Prostate gland (tissue), 2 donors: ENCODE measurements at regions not wholly inside any gene's neighbourhood (a gene's known extent, or its start where the extent isn't known, plus 50 kb on each side); places are given as distances from the start of the nearest gene placed in this dataset.

Experiments
- DNase-seq: peaks from one replicate; pipeline ENCODE4 v3.0.0-alpha.2; 2019; ENCODE audit warnings: low spot score
- H3K27ac ChIP-seq, 2 donors: fragments of 200-600 bp; sonication (generic); 2 replicates each; pipeline ENCODE4 v1.5.1; 2017 to 2019
- H3K27me3 ChIP-seq: fragments of 200-600 bp; sonication (generic); replicated peaks from 2 replicates; pipeline ENCODE4 v1.5.1; 2019; ENCODE audit not compliant: insufficient read depth
- H3K36me3 ChIP-seq, 2 donors: fragments of 200-600 bp; sonication (generic); 1 replicate in 1 of 2; 2 replicates in 1 of 2; pipeline versions ENCODE4 v1.5.1 to v1.8.1; 2017 to 2019
- H3K4me1 ChIP-seq: fragments of 200-600 bp; sonication (generic); replicated peaks from 2 replicates; pipeline ENCODE4 v1.5.1; 2019
- H3K4me3 ChIP-seq, 2 donors: fragments of 200-600 bp; sonication (generic); 2 replicates each; pipeline ENCODE4 v1.5.1; 2017 to 2019
- H3K9me3 ChIP-seq: fragments of 200-600 bp; sonication (generic); 2 replicates; pipeline ENCODE4 v1.5.1; 2017
- POLR2A ChIP-seq: fragments of 450-650 bp; IDR thresholded peaks from one replicate; pipeline ENCODE4 v1.6.1; 2016; ENCODE audit warnings: antibody characterized with exemption, mild to moderate bottlenecking
- POLR2AphosphoS5 ChIP-seq: sonication (generic); formaldehyde crosslinking; IDR thresholded peaks from one replicate; pipeline ENCODE4 v1.6.1; 2017; ENCODE audit warnings: antibody characterized with exemption
- WGBS: methylation state at CpG from one replicate; pipeline ENCODE4 v1.1.5; 2018; 5-methylcytosine and 5-hydroxymethylcytosine counted together
- intact Hi-C: fragments of 100-400 bp; cut with DNase I; formaldehyde crosslinking; loops from one replicate; pipeline ENCODE4 v1.14.2; 2022
- TF ChIP-seq, protein P1 (sequence below), 4 experiments: fragments of 200-600 bp in 2 of 4; fragments of 450-650 bp in 2 of 4; sonication (generic) in 2 of 4; IDR thresholded peaks; 1 replicate in 3 of 4; 2 replicates in 1 of 4; pipeline ENCODE4 v1.5.1; 2016 to 2019; ENCODE audit warnings: antibody characterized with exemption in 4 of 4, mild to moderate bottlenecking in 2 of 4, moderate library complexity in 2 of 4

- no peaks in the 10 kb centered on the region for H3K4me1 ChIP-seq
- no peaks in the 10 kb centered on the region for H3K9me3 ChIP-seq
- TF ChIP-seq, protein P1, sequence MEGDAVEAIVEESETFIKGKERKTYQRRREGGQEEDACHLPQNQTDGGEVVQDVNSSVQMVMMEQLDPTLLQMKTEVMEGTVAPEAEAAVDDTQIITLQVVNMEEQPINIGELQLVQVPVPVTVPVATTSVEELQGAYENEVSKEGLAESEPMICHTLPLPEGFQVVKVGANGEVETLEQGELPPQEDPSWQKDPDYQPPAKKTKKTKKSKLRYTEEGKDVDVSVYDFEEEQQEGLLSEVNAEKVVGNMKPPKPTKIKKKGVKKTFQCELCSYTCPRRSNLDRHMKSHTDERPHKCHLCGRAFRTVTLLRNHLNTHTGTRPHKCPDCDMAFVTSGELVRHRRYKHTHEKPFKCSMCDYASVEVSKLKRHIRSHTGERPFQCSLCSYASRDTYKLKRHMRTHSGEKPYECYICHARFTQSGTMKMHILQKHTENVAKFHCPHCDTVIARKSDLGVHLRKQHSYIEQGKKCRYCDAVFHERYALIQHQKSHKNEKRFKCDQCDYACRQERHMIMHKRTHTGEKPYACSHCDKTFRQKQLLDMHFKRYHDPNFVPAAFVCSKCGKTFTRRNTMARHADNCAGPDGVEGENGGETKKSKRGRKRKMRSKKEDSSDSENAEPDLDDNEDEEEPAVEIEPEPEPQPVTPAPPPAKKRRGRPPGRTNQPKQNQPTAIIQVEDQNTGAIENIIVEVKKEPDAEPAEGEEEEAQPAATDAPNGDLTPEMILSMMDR (IDR thresholded peaks at IDR 0.05): no peak
- no peak for TF ChIP-seq POLR2AphosphoS5
- intact Hi-C loops: no loop called here
- no peak overlapping the region for H3K4me3 ChIP-seq
- 98% methylated on average over 1 of the region's 1 CpG for WGBS
- no peaks in the 10 kb centered on the region for H3K36me3 ChIP-seq
- no peak for DNase-seq
- H3K27ac ChIP-seq: no peak overlapping the region
- H3K27me3 ChIP-seq: no peaks in the 10 kb centered on the region
Measured at GRCh38 chr2:145555360-145555759, 1035.4 kb upstream of the ZEB2 start.

DNA sequence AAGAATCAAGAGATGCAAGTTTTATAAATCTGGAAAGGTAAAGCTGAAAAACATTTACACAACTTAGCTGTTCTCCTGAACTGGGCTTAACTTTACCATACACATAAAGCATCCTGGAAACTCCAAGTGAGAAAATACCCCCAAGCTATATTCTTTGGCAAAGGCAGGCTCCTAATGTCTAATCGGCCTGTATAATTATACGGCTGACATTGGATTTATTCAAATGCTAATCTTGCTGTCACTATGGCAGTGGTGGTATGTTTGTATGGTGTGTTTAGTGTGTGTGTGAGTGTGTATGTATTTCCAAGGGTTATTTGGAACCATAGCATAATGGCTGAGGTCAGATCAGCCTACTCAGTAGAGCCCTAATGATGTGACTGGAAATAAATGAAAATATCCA lies 1031.8 kb upstream of the ZEB2 start:
- TF ChIP-seq POLR2AphosphoS5 (no peak), POLR2A (no peak)
- TF ChIP-seq, protein P1 (IDR thresholded peaks at IDR 0.05): no peak
- intact Hi-C loops: no loop called here
- H3K4me1 ChIP-seq: no peaks in the 10 kb centered on the region
- H3K27me3 ChIP-seq: no peaks in the 10 kb centered on the region
- no peak overlapping the region for H3K27ac ChIP-seq
- DNase-seq: no peak
- H3K9me3 ChIP-seq: no peaks in the 10 kb centered on the region
- no peak overlapping the region for H3K4me3 ChIP-seq
- H3K36me3 ChIP-seq: no peaks in the 10 kb centered on the region
- WGBS: 42% methylated on average over 2 of the region's 2 CpGs

DNA sequence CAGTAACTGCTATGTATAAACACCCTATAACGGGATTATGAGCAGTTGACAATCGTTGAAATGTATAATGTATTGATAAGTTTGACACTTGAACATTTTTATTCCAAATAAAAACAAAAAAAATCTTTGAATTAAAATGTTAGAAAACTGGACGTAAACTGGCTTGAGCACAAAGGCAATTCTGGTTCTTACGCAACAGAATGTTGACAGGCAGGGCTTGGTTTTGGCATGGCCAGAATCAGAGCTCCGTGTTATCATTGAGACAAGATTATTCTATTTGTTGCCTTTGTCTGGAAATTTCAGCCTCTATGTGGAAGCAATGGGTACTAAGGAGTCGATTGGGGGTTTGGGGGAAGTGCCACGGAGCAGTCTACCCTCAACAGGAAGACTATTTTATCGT lies 1028.6 kb upstream of the ZEB2 start:
- WGBS: 88% methylated on average over 8 of the region's 8 CpGs
- no peaks in the 10 kb centered on the region for H3K4me1 ChIP-seq
- no peak overlapping the region for H3K4me3 ChIP-seq
- no peaks in the 10 kb centered on the region for H3K9me3 ChIP-seq
- no peaks in the 10 kb centered on the region for H3K27me3 ChIP-seq
- H3K27ac ChIP-seq: no peak overlapping the region
- H3K36me3 ChIP-seq: no peaks in the 10 kb centered on the region
- DNase-seq: no peak
- intact Hi-C loops: no loop called here
- TF ChIP-seq, protein P1 (IDR thresholded peaks at IDR 0.05): no peak
- TF ChIP-seq POLR2A: no peak
- TF ChIP-seq POLR2AphosphoS5: no peak

DNA sequence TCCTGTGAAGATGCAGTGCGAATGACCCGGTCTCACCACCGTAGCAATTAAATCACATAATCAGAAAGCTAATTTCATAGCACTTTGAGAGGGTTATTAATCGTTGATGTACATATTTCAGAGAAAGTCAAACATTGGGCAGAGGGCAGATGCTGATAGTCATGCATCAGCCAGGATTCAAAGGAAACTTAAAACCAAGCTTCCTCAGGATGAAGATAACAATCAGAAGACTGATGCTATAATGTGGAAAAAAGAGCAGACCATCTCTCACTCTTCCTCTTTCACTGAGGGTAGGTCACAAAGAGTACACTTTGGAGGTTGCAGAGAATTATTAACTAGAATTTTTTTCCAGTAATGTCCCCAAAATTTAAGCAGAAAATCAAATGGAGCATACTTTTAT lies 1027.7 kb upstream of the ZEB2 start:
- H3K36me3 ChIP-seq: no peaks in the 10 kb centered on the region
- TF ChIP-seq, protein P1 (IDR thresholded peaks at IDR 0.05): no peak
- TF ChIP-seq POLR2A (no peak), POLR2AphosphoS5 (no peak)
- H3K27me3 ChIP-seq: no peaks in the 10 kb centered on the region
- 51% methylated on average over 4 of the region's 4 CpGs for WGBS
- no peaks in the 10 kb centered on the region for H3K9me3 ChIP-seq
- no peak overlapping the region for H3K27ac ChIP-seq
- no peak for DNase-seq
- intact Hi-C loops: no loop called here
- H3K4me1 ChIP-seq: no peaks in the 10 kb centered on the region
- H3K4me3 ChIP-seq: no peak overlapping the region

DNA sequence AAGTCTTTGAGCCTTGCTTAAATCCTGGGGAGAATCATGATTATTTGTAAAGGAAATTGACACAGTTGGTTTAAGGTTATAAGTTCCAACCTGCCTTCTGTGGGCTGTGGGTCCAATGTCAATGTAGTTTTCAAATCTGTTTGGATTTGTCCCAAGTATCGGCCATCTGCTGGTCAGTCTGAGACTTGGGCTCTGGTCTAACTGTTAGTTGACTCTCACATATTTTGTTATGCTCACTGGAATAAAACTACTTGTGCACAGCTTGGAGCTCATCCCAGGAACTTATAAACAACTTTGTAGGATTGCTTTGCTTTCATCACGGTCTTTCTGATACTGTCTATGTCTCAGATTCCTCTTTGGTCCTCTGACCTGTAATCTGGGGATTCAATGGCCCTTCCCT lies 1026.2 kb upstream of the ZEB2 start:
- WGBS: 73% methylated on average over 2 of the region's 2 CpGs
- Histone ChIP-seq H3K4me1 (no peaks in the 10 kb centered on the region), H3K36me3 (no peaks in the 10 kb centered on the region), H3K9me3 (no peaks in the 10 kb centered on the region), H3K27ac (no peak overlapping the region), H3K4me3 (no peak overlapping the region), H3K27me3 (no peaks in the 10 kb centered on the region)
- intact Hi-C loops: no loop called here
- no peak for TF ChIP-seq POLR2AphosphoS5
- TF ChIP-seq, protein P1 (IDR thresholded peaks at IDR 0.05): no peak
- no peak for TF ChIP-seq POLR2A
- no peak for DNase-seq
